ENCODE measurements at regions not wholly inside any gene's neighbourhood (a gene's known extent, or its start where the extent isn't known, plus 50 kb on each side); places are given as distances from the start of the nearest gene placed in this dataset.

- ChIA-PET POLR2A (no interaction called here), CTCF (ENCODE audit: low intra/inter-chr PET ratio, low total read pairs) (no interaction called here)
- Histone ChIP-seq H3K9ac (ENCODE audit: insufficient read depth, low read depth, low read length) (no peak overlapping the region), H3K4me3 (replicated peaks in 1 of 3; ENCODE audit: insufficient read depth in 1 of 3, low read depth in 2 of 3, low read length in 3 of 3) (no peak overlapping the region), H3K4me2 (ENCODE audit: low read depth, low read length) (no peak overlapping the region), H3K27me3 (ENCODE audit: control insufficient read depth in 1 of 2, insufficient read depth in 2 of 2, low read length in 2 of 2) (no peaks in the 10 kb centered on the region), H4K20me1 (ENCODE audit: insufficient read depth, low read length) (no peaks in the 10 kb centered on the region), H2AFZ (ENCODE audit: low read length) (no peak overlapping the region), H3K4me1 (ENCODE audit: insufficient read depth, low read length) (no peaks in the 10 kb centered on the region), H3K79me2 (ENCODE audit: insufficient read depth, low read length) (no peaks in the 10 kb centered on the region), H3K36me3 (replicated peaks in 1 of 2; ENCODE audit: control insufficient read depth in 1 of 2, insufficient read depth in 2 of 2, low read length in 2 of 2) (no peaks in the 10 kb centered on the region), H3K9me3 (ENCODE audit: low read length) (no peaks in the 10 kb centered on the region), H3K27ac (ENCODE audit: extremely low read length, insufficient read depth, low read length) (no peak overlapping the region)
- FAIRE-seq (no peak), DNase-seq (ENCODE audit: low spot score) (no peak), ATAC-seq (no peak)
- 0% methylated on average over 3 of the region's 3 CpGs for WGBS (ENCODE audit: low lambda C conversion rate)
- no peak for TF ChIP-seq GATAD2A (CRISPR knock-in tag; IDR thresholded peaks at IDR 0.05)
- TF ChIP-seq TAF1 (CRISPR knock-in tag; IDR thresholded peaks at IDR 0.05), result no peak
- no peak for TF ChIP-seq PAF1 (CRISPR knock-in tag; IDR thresholded peaks at IDR 0.05)
- no peak for TF ChIP-seq ZNF704 (CRISPR knock-in tag; IDR thresholded peaks at IDR 0.05; ENCODE audit: borderline replicate concordance)
- no peak for TF ChIP-seq ZNF563 (CRISPR knock-in tag; IDR thresholded peaks at IDR 0.05)
- no peak for TF ChIP-seq MTA3 (CRISPR knock-in tag; IDR thresholded peaks at IDR 0.05)
- no peak for TF ChIP-seq ZNF547 (CRISPR knock-in tag; IDR thresholded peaks at IDR 0.05)
- TF ChIP-seq ZNF350 (CRISPR knock-in tag; IDR thresholded peaks at IDR 0.05; ENCODE audit: borderline replicate concordance, low read depth), result no peak
- TF ChIP-seq ETV5 (CRISPR knock-in tag; IDR thresholded peaks at IDR 0.05; ENCODE audit: borderline replicate concordance), result no peak
- TF ChIP-seq ZNF747 (CRISPR knock-in tag; IDR thresholded peaks at IDR 0.05; ENCODE audit: borderline replicate concordance), result no peak
- BruUV-seq (replicated peaks), result no TSS peak
- intact Hi-C loops (cut with micrococcal nuclease; ENCODE audit: unreplicated experiment) (no loop called here), in situ Hi-C loops (cut with HindIII; ENCODE audit: extremely low pct_ligation_motif_present, low pct_unique_long_range_greater_than_20kb) (no loop called here)
Observed at GRCh38 chr6:122107256-122107852, 292.1 kb upstream of the HSF2 start.
